ENCODE measurements at regions not wholly inside any gene's neighbourhood (a gene's known extent, or its start where the extent isn't known, plus 50 kb on each side); places are given as distances from the start of the nearest gene placed in this dataset.

DNA sequence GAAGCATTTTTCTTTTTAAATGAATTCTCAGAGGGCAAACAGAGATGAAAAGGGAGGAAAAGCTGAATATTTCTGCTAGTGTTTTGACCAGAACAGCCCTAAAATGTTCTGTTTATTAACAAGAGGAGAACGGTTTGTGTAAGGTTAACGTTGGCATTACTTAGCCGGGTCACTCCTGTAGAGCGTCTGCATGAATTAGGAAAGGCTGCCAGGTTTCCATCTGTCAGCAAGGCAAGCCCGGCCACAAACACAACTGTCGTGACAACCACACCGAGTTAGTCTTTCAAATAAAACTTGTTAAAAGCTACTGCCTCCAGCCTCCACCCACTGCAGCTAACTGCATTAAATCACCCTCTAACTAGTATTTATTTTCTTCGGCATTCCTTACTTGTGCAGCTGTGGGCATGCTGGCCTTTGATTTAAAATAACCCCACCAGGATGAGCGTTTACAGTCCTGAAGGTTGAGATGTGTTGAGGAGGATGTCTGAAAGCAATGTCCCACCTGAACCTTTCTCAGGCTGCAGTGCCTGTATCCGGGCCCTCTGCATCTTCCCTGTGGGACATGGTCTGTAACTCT is 527.9 kb downstream of the FGF9 start:
- DNase-seq = peak in 1 of 2 donors; percentile 32
- no peaks in the 10 kb centered on the region for H3K9me3 ChIP-seq
- no peaks in the 10 kb centered on the region for H3K36me3 ChIP-seq
- peaks cover 0 to 17% (median 8%) of the 10 kb centered on the region in 4 donors for H3K4me1 ChIP-seq
- 31 to 40% (median 32%) methylated on average over 10 of the region's 10 CpGs for WGBS, 5 donors
- H3K27ac ChIP-seq = no peak overlapping the region
- intact Hi-C loops (cut with DNase I; ENCODE audit: low total_unique reads) = no loop called here
- no peak overlapping the region for H3K4me3 ChIP-seq
- H3K27me3 ChIP-seq = no peaks in the 10 kb centered on the region
- TF ChIP-seq POLR2AphosphoS5 (IDR thresholded peaks at IDR 0.05) = no peak
- no peak for TF ChIP-seq EP300 (IDR thresholded peaks at IDR 0.05)
- no peak for TF ChIP-seq POLR2A (IDR thresholded peaks at IDR 0.05)
- TF ChIP-seq, protein P1, sequence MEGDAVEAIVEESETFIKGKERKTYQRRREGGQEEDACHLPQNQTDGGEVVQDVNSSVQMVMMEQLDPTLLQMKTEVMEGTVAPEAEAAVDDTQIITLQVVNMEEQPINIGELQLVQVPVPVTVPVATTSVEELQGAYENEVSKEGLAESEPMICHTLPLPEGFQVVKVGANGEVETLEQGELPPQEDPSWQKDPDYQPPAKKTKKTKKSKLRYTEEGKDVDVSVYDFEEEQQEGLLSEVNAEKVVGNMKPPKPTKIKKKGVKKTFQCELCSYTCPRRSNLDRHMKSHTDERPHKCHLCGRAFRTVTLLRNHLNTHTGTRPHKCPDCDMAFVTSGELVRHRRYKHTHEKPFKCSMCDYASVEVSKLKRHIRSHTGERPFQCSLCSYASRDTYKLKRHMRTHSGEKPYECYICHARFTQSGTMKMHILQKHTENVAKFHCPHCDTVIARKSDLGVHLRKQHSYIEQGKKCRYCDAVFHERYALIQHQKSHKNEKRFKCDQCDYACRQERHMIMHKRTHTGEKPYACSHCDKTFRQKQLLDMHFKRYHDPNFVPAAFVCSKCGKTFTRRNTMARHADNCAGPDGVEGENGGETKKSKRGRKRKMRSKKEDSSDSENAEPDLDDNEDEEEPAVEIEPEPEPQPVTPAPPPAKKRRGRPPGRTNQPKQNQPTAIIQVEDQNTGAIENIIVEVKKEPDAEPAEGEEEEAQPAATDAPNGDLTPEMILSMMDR (IDR thresholded peaks at IDR 0.05) = no peak

DNA sequence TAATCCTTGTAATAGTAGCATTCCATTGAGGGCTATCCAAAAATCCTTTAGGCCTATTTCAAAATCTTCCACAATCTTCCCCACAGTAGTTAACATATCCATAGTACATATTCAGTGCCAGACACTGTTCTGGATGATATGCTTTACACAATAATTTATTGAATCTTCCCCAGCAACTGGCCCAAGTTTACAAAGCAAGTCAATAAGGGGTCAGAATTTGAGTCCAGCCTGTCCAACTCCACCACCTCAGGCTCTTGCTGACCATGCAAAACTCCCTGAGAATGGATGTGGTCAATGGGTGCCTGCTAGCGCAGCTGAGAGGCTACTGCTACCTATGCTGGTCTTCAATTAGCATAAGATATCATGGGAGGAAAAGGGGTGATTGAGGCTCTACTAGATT is 529.6 kb downstream of the FGF9 start:
- WGBS, 5 donors = 85 to 100% (median 96%) methylated on average over 1 of the region's 1 CpG
- H3K9me3 ChIP-seq = no peaks in the 10 kb centered on the region
- no peaks in the 10 kb centered on the region for H3K36me3 ChIP-seq
- no peak for TF ChIP-seq EP300 (IDR thresholded peaks at IDR 0.05)
- TF ChIP-seq, protein P1 (IDR thresholded peaks at IDR 0.05) = no peak
- TF ChIP-seq POLR2A (IDR thresholded peaks at IDR 0.05) = no peak
- TF ChIP-seq POLR2AphosphoS5 (IDR thresholded peaks at IDR 0.05) = no peak
- DNase-seq = no peak
- H3K4me1 ChIP-seq = peaks cover 0 to 17% (median 8%) of the 10 kb centered on the region in 4 donors
- H3K4me3 ChIP-seq = no peak overlapping the region
- H3K27me3 ChIP-seq = no peaks in the 10 kb centered on the region
- intact Hi-C loops (cut with DNase I; ENCODE audit: low total_unique reads) = no loop called here
- no peak overlapping the region for H3K27ac ChIP-seq

DNA sequence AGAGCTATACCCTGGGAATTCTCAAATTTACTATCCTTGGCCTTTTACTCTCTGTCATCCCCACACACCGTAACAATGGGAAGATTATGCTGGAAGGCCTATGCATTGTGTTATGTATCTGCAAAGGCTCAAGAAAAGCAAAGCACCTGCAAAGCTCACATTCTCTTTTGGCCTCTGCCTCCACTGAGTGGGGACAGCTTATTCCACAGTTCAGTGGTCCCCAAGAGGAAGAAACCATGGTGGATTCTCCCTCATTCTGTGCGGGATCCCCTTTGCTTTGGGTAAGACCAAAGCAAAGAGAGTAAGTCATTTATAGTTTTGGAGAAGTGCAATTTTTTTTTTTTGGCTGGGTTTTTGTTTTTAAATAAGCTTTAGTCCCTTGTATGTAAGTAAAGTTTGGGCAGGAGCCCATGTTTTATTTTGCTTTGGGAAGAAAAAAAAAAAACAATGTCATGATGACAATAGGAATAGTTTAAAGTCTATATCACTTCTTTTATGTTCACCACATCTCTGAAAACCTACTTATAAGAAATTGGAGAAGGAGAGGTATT is 530.6 kb downstream of the FGF9 start:
- no peak overlapping the region for H3K4me3 ChIP-seq
- H3K27ac ChIP-seq = no peak overlapping the region
- intact Hi-C loops (cut with DNase I; ENCODE audit: low total_unique reads) = no loop called here
- DNase-seq = no peak
- TF ChIP-seq EP300 (IDR thresholded peaks at IDR 0.05) = no peak
- no peak for TF ChIP-seq POLR2AphosphoS5 (IDR thresholded peaks at IDR 0.05)
- no peak for TF ChIP-seq POLR2A (IDR thresholded peaks at IDR 0.05)
- TF ChIP-seq, protein P1 (IDR thresholded peaks at IDR 0.05) = no peak
- H3K4me1 ChIP-seq = peaks cover 0 to 17% (median 8%) of the 10 kb centered on the region in 4 donors
- H3K27me3 ChIP-seq = no peaks in the 10 kb centered on the region
- no peaks in the 10 kb centered on the region for H3K36me3 ChIP-seq
- no peaks in the 10 kb centered on the region for H3K9me3 ChIP-seq
- WGBS, 5 donors = 93 to 98% (median 97%) methylated on average over 2 of the region's 2 CpGs

DNA sequence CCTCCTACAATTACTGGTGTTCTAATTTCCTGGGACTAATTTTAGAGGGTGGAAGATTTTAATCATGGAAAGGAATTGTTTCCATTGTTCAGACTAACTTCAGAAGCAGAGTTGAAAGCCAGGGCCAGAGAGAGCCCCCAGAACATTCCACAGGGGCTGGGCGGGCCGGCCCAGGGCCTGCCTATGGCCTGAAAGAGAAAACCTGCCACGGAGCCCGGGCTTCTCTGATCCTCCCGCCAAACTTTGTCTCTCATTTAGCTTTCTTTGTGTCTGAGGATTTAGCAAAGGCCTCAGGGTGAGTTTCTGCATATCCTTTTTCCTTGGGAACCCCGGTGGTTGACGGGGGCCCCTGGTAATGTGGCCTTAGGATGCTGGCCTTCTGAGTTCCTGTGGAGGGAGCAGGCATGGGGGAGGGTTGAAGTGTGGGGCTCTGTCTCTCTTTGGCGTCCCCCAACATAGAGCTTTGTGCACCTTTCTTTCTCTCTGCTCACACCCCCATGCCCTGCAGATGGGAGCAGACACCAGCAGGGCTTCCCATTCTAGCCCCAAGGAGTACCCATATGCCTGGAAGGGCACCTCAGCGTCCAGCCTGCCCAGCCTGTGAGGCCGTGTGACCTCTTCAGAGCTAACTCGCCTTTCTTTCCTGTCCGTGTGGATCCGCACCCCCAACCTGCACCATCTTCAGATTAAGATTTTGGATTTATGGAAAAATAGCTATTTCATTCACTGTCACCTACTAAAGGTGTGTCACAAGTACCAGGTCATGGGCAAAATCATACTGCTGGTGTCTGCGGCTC is 539.5 kb downstream of the FGF9 start:
- intact Hi-C loops (cut with DNase I; ENCODE audit: low total_unique reads) = no loop called here
- 86 to 96% (median 93%) methylated on average over 14 of the region's 14 CpGs for WGBS, 5 donors
- H3K27ac ChIP-seq = no peak overlapping the region

More for the DNA sequence above, 539.5 kb downstream of the FGF9 start:
- Histone ChIP-seq H3K4me1 (no peaks in the 10 kb centered on the region), H3K4me3 (no peak overlapping the region), H3K36me3 (no peaks in the 10 kb centered on the region), H3K27me3 (no peaks in the 10 kb centered on the region), H3K9me3 (no peaks in the 10 kb centered on the region)
- TF ChIP-seq POLR2A (IDR thresholded peaks at IDR 0.05) (no peak), EP300 (IDR thresholded peaks at IDR 0.05) (no peak), POLR2AphosphoS5 (IDR thresholded peaks at IDR 0.05) (no peak)
- TF ChIP-seq, protein P1 (IDR thresholded peaks at IDR 0.05) = no peak
- DNase-seq = no peak
